Erythroblast (primary cell): ENCODE measurements at regions not wholly inside any gene's neighbourhood (a gene's known extent, or its start where the extent isn't known, plus 50 kb on each side); places are given as distances from the start of the nearest gene placed in this dataset.

ENCODE experiments used
- GATA1 ChIP-seq: IDR thresholded peaks from 2 replicates; pipeline ENCODE4 v1.6.1; 2011; ENCODE audit warnings: low read depth, mild to moderate bottlenecking, control low read depth, low read length, moderate library complexity
- POLR2A ChIP-seq: IDR thresholded peaks from 2 replicates; pipeline ENCODE4 v1.6.1; 2011; ENCODE audit warnings: mild to moderate bottlenecking, low read length

- TF ChIP-seq POLR2A (no peak), GATA1 (no peak)
Measured at GRCh38 chr16:7017006-7017662, 315.5 kb upstream of the RBFOX1 start.
